K562 (cell line): ENCODE measurements at regions not wholly inside any gene's neighbourhood (a gene's known extent, or its start where the extent isn't known, plus 50 kb on each side); places are given as distances from the start of the nearest gene placed in this dataset.

Source experiments
- ATAC-seq: fragments of 200-7000 bp; cut with Tn5 transposase; 3 replicates; pipeline ENCODE4 v1.9.1; 2020; ENCODE audit warnings: moderate library complexity
- BruUV-seq: library from RNA; stranded (reverse); fragments of 400-500 nt; replicated peaks from 2 replicates; lab custom pipeline; 2021; lab: Mats Ljungman, UMichigan
- CTCF ChIA-PET: fragments of 300-600 bp; formaldehyde crosslinking; extraction: SDS; loops from one replicate; lab custom pipeline; 2021; ENCODE audit warnings: low intra/inter-chr PET ratio; lab: Yijun Ruan, JAX
- POLR2A ChIA-PET: fragments of 300-600, 350-650 bp; sonication (Branson Sonifier 250); formaldehyde crosslinking; extraction: SDS; loops from one replicate; lab custom pipeline; 2021; ENCODE audit warnings: antibody characterized with exemption, inconsistent platforms; lab: Yijun Ruan, JAX
- DNase-seq, 4 experiments: peaks; one replicate each; pipeline versions ENCODE4 v3.0.0 to v3.0.0-alpha.2; 2011 to 2018; ENCODE audit warnings: low spot score in 3 of 4, mixed read lengths in 3 of 4; ENCODE audit errors: extremely low read depth in 1 of 4
- FAIRE-seq: peaks from 2 replicates; lab custom pipeline; 2011; peaks lifted over from hg19 to GRCh38; lab: Jason Lieb, UNC
- H2AFZ ChIP-seq: 2 replicates; pipeline ENCODE4 v1.6.0; 2011; ENCODE audit warnings: low read depth, low read length, control low read depth, inconsistent platforms
- H3K27ac ChIP-seq: fragments of 200-600 bp; 3 replicates; pipeline ENCODE4 v1.8.0; 2011; ENCODE audit warnings: low read depth, mild to moderate bottlenecking, control low read depth, inconsistent platforms, low read length, moderate library complexity, mixed read lengths; ENCODE audit errors: extremely low read depth
- H3K27me3 ChIP-seq, 2 experiments: fragments of 300-600 bp in 1 of 2; 2 replicates in 1 of 2; 3 replicates in 1 of 2; pipeline versions ENCODE4 v1.6.0 to v1.8.0; 2011; ENCODE audit warnings: inconsistent platforms in 2 of 2, low read length in 2 of 2, mild to moderate bottlenecking in 1 of 2, mixed read lengths in 1 of 2, moderate library complexity in 1 of 2; ENCODE audit not compliant: control insufficient read depth in 2 of 2, insufficient read depth in 2 of 2
- H3K36me3 ChIP-seq: fragments of 300-600 bp; 3 replicates; pipeline ENCODE4 v1.8.0; 2011; ENCODE audit warnings: mild to moderate bottlenecking, low read length, inconsistent platforms; ENCODE audit not compliant: control insufficient read depth, insufficient read depth
- H3K4me1 ChIP-seq, 2 experiments: fragments of 200-600 bp in 1 of 2; replicated peaks in 1 of 2; 2 replicates in 1 of 2; 3 replicates in 1 of 2; pipeline versions ENCODE4 v1.5.1 to v1.8.0; 2011; ENCODE audit warnings: inconsistent platforms in 2 of 2, low read length in 2 of 2, mild to moderate bottlenecking in 1 of 2, mixed read lengths in 1 of 2, moderate library complexity in 1 of 2; ENCODE audit not compliant: control insufficient read depth in 2 of 2, insufficient read depth in 2 of 2
- H3K4me2 ChIP-seq: 2 replicates; pipeline ENCODE4 v1.6.1; 2011; ENCODE audit warnings: low read length, control low read depth, inconsistent platforms, mixed read lengths; ENCODE audit not compliant: insufficient read depth
- H3K4me3 ChIP-seq: fragments of 200-600 bp; sonication (generic), shearing (Covaris generic); 2 replicates; pipeline ENCODE4 v1.5.1; 2016; ENCODE audit warnings: control low read depth, inconsistent platforms
- H3K79me2 ChIP-seq: fragments of 200-600 bp; 3 replicates; pipeline ENCODE4 v1.8.0; 2011; ENCODE audit warnings: low read length, inconsistent platforms; ENCODE audit not compliant: control insufficient read depth, insufficient read depth
- H3K9ac ChIP-seq, 2 experiments: 2 replicates each; pipeline versions ENCODE4 v1.6.0 to v1.6.1; 2011; ENCODE audit warnings: low read depth in 2 of 2, low read length in 2 of 2, control low read depth in 1 of 2, inconsistent platforms in 1 of 2, mild to moderate bottlenecking in 1 of 2, mixed read lengths in 1 of 2; ENCODE audit not compliant: insufficient read depth in 1 of 2
- H3K9me1 ChIP-seq: one replicate; pipeline ENCODE4 v1.6.0; 2011; ENCODE audit warnings: inconsistent platforms, mild to moderate bottlenecking, low read length, moderate library complexity; ENCODE audit not compliant: control insufficient read depth, insufficient read depth
- H3K9me3 ChIP-seq: replicated peaks from 2 replicates; pipeline ENCODE4 v1.5.1; 2011; ENCODE audit warnings: low read depth, low read length, inconsistent platforms; ENCODE audit not compliant: control insufficient read depth, insufficient read depth
- H4K20me1 ChIP-seq: replicated peaks from 2 replicates; pipeline ENCODE4 v1.6.1; 2011; ENCODE audit warnings: low read length, inconsistent platforms, mixed read lengths; ENCODE audit not compliant: control insufficient read depth, insufficient read depth
- ASH1L ChIP-seq: fragments of 450-650 bp; IDR thresholded peaks from 2 replicates; pipeline ENCODE4 v1.6.1; 2018; ENCODE audit warnings: borderline replicate concordance, mild to moderate bottlenecking, low read depth; ENCODE audit not compliant: partially characterized antibody
- ESRRA ChIP-seq: fragments of 450-650 bp; IDR thresholded peaks from 2 replicates; pipeline ENCODE4 v1.6.1; 2014; ENCODE audit warnings: low read depth, mild to moderate bottlenecking, moderate library complexity, borderline replicate concordance
- GTF2E2 ChIP-seq: fragments of 200-800 bp; sonication (Bioruptor generic); IDR thresholded peaks from 2 replicates; pipeline ENCODE4 v1.6.1; 2016; ENCODE audit warnings: missing genetic modification characterization, missing compliant biosample characterization
- ILK ChIP-seq: fragments of 450-650 bp; IDR thresholded peaks from 2 replicates; pipeline ENCODE4 v1.6.1; 2016; ENCODE audit warnings: missing genetic modification characterization, low read depth, mild to moderate bottlenecking, missing compliant biosample characterization, moderate library complexity, borderline replicate concordance
- KAT7 ChIP-seq: sonication (generic); formaldehyde crosslinking; IDR thresholded peaks from 2 replicates; pipeline ENCODE4 v1.8.0; 2022; ENCODE audit warnings: missing genetic modification reagents, mild to moderate bottlenecking, borderline replicate concordance
- MYC ChIP-seq, 2 experiments: fragments of 250-450 bp in 1 of 2; sonication (Bioruptor Pico) in 1 of 2; IDR thresholded peaks; 2 replicates each; pipeline versions ENCODE4 v1.5.1 to v1.6.1; 2012 to 2021; ENCODE audit warnings: low read depth in 2 of 2, borderline replicate concordance in 1 of 2, improper control_type of control experiment in 1 of 2, low read length in 1 of 2, mild to moderate bottlenecking in 1 of 2, moderate library complexity in 1 of 2
- POLR3A ChIP-seq: IDR thresholded peaks from 2 replicates; pipeline ENCODE4 v1.6.1; 2011; ENCODE audit warnings: borderline replicate concordance, mild to moderate bottlenecking, moderate library complexity; ENCODE audit not compliant: insufficient read length, insufficient read depth; ENCODE audit errors: extremely low read depth
- SP2 ChIP-seq: IDR thresholded peaks from 2 replicates; pipeline ENCODE4 v1.6.1; 2011; ENCODE audit warnings: mild to moderate bottlenecking, low read depth, low read length, moderate library complexity; ENCODE audit not compliant: poor library complexity, severe bottlenecking; ENCODE audit errors: extremely low read depth
- TAF1 ChIP-seq: IDR thresholded peaks from 2 replicates; pipeline ENCODE4 v1.6.1; 2011; ENCODE audit warnings: mild to moderate bottlenecking, low read length, moderate library complexity; ENCODE audit not compliant: insufficient read depth, control insufficient read depth, severe bottlenecking; ENCODE audit errors: extremely low read depth
- ZNF311 ChIP-seq: fragments of 250-450 bp; sonication (Bioruptor Pico); IDR thresholded peaks from 2 replicates; pipeline ENCODE4 v1.4.0; 2020; ENCODE audit warnings: mild to moderate bottlenecking, moderate library complexity
- ZZZ3 ChIP-seq: fragments of 450-650 bp; IDR thresholded peaks from 2 replicates; pipeline ENCODE4 v1.6.1; 2016; ENCODE audit warnings: antibody characterized with exemption, mild to moderate bottlenecking, moderate library complexity
- WGBS: fragments of 100-300 bp; shearing (Covaris generic); methylation state at CpG from one replicate; pipeline ENCODE4 v1.1.6; 2016; ENCODE audit warnings: low coverage, mixed read lengths; ENCODE audit not compliant: insufficient coverage; ENCODE audit errors: missing lambda C conversion rate; 5-methylcytosine and 5-hydroxymethylcytosine counted together
- in situ Hi-C: fragments of 300-500 bp; cut with MboI; formaldehyde crosslinking; loops from 4 replicates; pipeline ENCODE4 v1.15.0; 2018; ENCODE audit warnings: inconsistent platforms, mixed read lengths
- intact Hi-C: fragments of 100-400 bp; cut with micrococcal nuclease; formaldehyde crosslinking; loops from 2 replicates; pipeline ENCODE4 v1.14.2; 2022
- TF ChIP-seq, protein P1 (sequence below): fragments of 250-450 bp; sonication (Bioruptor Pico); IDR thresholded peaks from 2 replicates; pipeline ENCODE4 v1.5.0; 2021; ENCODE audit warnings: mild to moderate bottlenecking, borderline replicate concordance

DNA sequence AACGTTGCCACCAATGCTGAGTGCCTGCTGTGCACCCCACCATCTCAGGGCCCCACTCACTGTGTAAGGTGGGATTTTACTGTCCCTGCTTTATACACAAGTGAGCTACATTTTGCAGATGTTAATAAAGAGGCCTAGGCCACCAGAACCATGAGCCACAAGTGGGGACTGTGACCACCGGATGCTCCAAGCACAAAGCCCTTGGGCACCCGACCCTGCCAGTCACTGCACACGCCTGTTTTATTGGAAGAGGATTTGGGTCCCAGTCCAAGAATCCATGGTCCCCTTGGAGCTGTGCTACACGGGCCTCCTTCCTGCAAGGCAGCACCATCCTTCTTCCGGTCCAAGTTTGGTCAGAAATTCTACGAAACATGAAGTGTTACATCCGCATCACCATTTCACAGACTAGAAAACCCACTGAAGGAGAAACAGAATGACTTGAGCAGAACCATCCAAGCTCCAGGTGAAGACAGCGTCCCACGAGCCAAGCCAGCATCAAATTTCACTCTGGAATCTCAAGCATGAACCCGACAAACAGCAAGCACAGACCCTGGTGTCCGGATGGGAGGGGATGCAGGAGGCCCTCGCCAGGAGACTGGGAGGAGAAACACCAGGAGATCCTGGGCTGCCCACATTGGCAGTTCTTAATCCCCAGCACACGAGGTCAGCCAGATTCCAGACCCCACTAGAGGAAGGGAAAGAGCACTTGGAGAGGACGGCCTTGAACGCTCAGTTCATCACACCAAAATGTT lies 226.9 kb downstream of the DLL1 start:
- H3K4me1 ChIP-seq, result peaks cover 0 to 4% of the 10 kb centered on the region in 2 experiments; a peak in 1 of 5 replicates

DNA sequence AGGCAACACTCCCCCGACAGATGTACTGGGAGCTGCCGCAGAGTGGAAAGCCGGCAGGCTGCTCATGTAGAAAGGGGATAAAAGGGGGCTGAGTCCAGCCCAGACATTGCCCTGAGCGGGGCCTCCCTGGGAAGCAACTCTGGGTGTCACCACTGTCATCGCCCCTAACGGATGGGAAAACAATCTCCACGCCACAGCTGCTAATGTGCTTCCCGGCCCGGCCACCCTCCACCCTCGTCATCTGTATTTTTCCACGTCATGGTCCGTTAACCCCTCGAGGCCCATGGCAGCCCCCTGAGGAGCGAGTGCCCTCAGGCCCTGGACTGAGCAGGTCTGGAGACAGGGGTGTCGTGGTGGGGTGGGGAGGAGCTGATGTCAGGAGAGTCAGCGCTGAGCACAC lies 227.4 kb downstream of the DLL1 start:
- Histone ChIP-seq H2AFZ (no peak overlapping the region), H3K4me3 (no peak overlapping the region), H3K27me3 (peaks cover 6 to 52% of the 10 kb centered on the region in 2 experiments; a peak in 3 of 5 replicates), H3K4me1 (peaks cover 0 to 4% of the 10 kb centered on the region in 2 experiments; a peak in 1 of 5 replicates), H3K79me2 (no peaks in the 10 kb centered on the region), H3K9ac (no peak overlapping the region), H3K36me3 (no peaks in the 10 kb centered on the region), H3K9me3 (no peaks in the 10 kb centered on the region), H3K27ac (no peak overlapping the region), H3K9me1 (no peaks in the 10 kb centered on the region), H3K4me2 (no peak overlapping the region), H4K20me1 (no peaks in the 10 kb centered on the region)
- no peak for TF ChIP-seq KAT7 (CRISPR knock-in tag)
- no peak for TF ChIP-seq TAF1
- TF ChIP-seq POLR3A, result no peak
- no peak for TF ChIP-seq ASH1L
- TF ChIP-seq, protein P1, sequence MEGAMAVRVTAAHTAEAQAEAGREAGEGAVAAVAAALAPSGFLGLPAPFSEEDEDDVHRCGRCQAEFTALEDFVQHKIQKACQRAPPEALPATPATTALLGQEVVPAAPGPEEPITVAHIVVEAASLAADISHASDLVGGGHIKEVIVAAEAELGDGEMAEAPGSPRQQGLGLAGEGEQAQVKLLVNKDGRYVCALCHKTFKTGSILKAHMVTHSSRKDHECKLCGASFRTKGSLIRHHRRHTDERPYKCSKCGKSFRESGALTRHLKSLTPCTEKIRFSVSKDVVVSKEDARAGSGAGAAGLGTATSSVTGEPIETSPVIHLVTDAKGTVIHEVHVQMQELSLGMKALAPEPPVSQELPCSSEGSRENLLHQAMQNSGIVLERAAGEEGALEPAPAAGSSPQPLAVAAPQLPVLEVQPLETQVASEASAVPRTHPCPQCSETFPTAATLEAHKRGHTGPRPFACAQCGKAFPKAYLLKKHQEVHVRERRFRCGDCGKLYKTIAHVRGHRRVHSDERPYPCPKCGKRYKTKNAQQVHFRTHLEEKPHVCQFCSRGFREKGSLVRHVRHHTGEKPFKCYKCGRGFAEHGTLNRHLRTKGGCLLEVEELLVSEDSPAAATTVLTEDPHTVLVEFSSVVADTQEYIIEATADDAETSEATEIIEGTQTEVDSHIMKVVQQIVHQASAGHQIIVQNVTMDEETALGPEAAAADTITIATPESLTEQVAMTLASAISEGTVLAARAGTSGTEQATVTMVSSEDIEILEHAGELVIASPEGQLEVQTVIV (CRISPR knock-in tag), result no peak
- no peak for TF ChIP-seq ESRRA
- no peak for TF ChIP-seq SP2
- no peak for TF ChIP-seq MYC (IDR thresholded peaks at IDR 0.05; ENCODE audit: low read depth, low read length)
- no peak for TF ChIP-seq MYC (CRISPR knock-in tag; IDR thresholded peaks at IDR 0.05; ENCODE audit: borderline replicate concordance, low read depth)
- no peak for TF ChIP-seq ZZZ3
- no peak for TF ChIP-seq ZNF311 (CRISPR knock-in tag)
- intact Hi-C loops (no loop called here), in situ Hi-C loops (no loop called here)
- WGBS, result 2% methylated on average over 16 of the region's 16 CpGs
- BruUV-seq, result no TSS peak
- DNase-seq (no peak), ATAC-seq (no peak), FAIRE-seq (no peak)
- ChIA-PET POLR2A (no interaction called here), CTCF (no interaction called here)

More for the DNA sequence above, 226.9 kb downstream of the DLL1 start:
- ChIA-PET CTCF (no interaction called here), POLR2A (no interaction called here)
- Histone ChIP-seq H3K27ac (no peak overlapping the region), H3K4me2 (no peak overlapping the region), H3K9me3 (no peaks in the 10 kb centered on the region)
- no peak for ATAC-seq
- TF ChIP-seq ILK (tag) (no peak), GTF2E2 (no peak)
- TF ChIP-seq, all 486 proteins: peak for 0
- BruUV-seq, result no TSS peak
- H3K9ac ChIP-seq, result no peak overlapping the region
- H3K36me3 ChIP-seq, result no peaks in the 10 kb centered on the region
- no peak overlapping the region for H2AFZ ChIP-seq
- FAIRE-seq, result no peak
- no peak for DNase-seq
- no peaks in the 10 kb centered on the region for H3K79me2 ChIP-seq
- in situ Hi-C loops (no loop called here), intact Hi-C loops (no loop called here)
- H3K27me3 ChIP-seq, result peaks cover 6 to 50% of the 10 kb centered on the region in 2 experiments; a peak in 3 of 5 replicates
- H4K20me1 ChIP-seq, result no peaks in the 10 kb centered on the region
- no peaks in the 10 kb centered on the region for H3K9me1 ChIP-seq
- H3K4me3 ChIP-seq, result no peak overlapping the region
- 0% methylated on average over 15 of the region's 16 CpGs for WGBS
